GM12878 (cell line): ENCODE measurements at regions not wholly inside any gene's neighbourhood (a gene's known extent, or its start where the extent isn't known, plus 50 kb on each side); places are given as distances from the start of the nearest gene placed in this dataset.

Experiments used
- ATF2 ChIP-seq: IDR thresholded peaks from 2 replicates; pipeline ENCODE4 v1.6.1; 2012; ENCODE audit warnings: low read length, inconsistent platforms
- CBX5 ChIP-seq: sonication (generic); IDR thresholded peaks from 2 replicates; pipeline ENCODE4 v1.6.1; 2016; ENCODE audit warnings: low read depth, moderate library complexity, mild to moderate bottlenecking, inconsistent platforms
- E2F4 ChIP-seq: IDR thresholded peaks from 2 replicates; pipeline ENCODE4 v1.6.1; 2012; ENCODE audit warnings: low read depth, low read length, improper control_type of control experiment
- E4F1 ChIP-seq: fragments of 450-650 bp; IDR thresholded peaks from 2 replicates; pipeline ENCODE4 v1.6.1; 2018; ENCODE audit warnings: borderline replicate concordance, mild to moderate bottlenecking; ENCODE audit not compliant: partially characterized antibody
- EED ChIP-seq: sonication (generic); IDR thresholded peaks from 2 replicates; pipeline ENCODE4 v1.6.1; 2016; ENCODE audit warnings: antibody characterized with exemption, low read depth
- HDGF ChIP-seq: fragments of 450-650 bp; IDR thresholded peaks from 2 replicates; pipeline ENCODE4 v1.6.1; 2016; ENCODE audit warnings: antibody characterized with exemption
- IKZF2 ChIP-seq, 2 experiments: fragments of 450-650 bp; IDR thresholded peaks; 2 replicates each; pipeline ENCODE4 v1.6.1; 2017; ENCODE audit warnings: mild to moderate bottlenecking in 2 of 2, moderate library complexity in 2 of 2
- IRF4 ChIP-seq: IDR thresholded peaks from 2 replicates; pipeline ENCODE4 v1.6.1; 2011; ENCODE audit warnings: low read depth, low read length
- MXI1 ChIP-seq: fragments of 150-350 bp; IDR thresholded peaks from 2 replicates; pipeline ENCODE4 v1.6.1; 2011; ENCODE audit warnings: low read depth, mild to moderate bottlenecking, inconsistent platforms, low read length, improper control_type of control experiment
- PML ChIP-seq: IDR thresholded peaks from 2 replicates; pipeline ENCODE4 v1.6.1; 2012; ENCODE audit warnings: low read length, inconsistent platforms
- POLR2A ChIP-seq: IDR thresholded peaks from 2 replicates; pipeline ENCODE4 v1.6.1; 2011; ENCODE audit warnings: low read depth, mild to moderate bottlenecking, low read length
- RELB ChIP-seq: fragments of 450-650 bp; IDR thresholded peaks from 2 replicates; pipeline ENCODE4 v1.6.1; 2017; ENCODE audit warnings: low read depth, mild to moderate bottlenecking, moderate library complexity
- SMAD1 ChIP-seq: fragments of 450-650 bp; IDR thresholded peaks from 2 replicates; pipeline ENCODE4 v1.6.1; 2018; ENCODE audit warnings: mild to moderate bottlenecking, low read depth; ENCODE audit not compliant: partially characterized antibody
- SMAD5 ChIP-seq: IDR thresholded peaks from 2 replicates; pipeline ENCODE4 v1.6.1; 2016; ENCODE audit warnings: antibody characterized with exemption, low read depth
- SREBF1 ChIP-seq: IDR thresholded peaks from 2 replicates; pipeline ENCODE4 v1.6.1; 2012; ENCODE audit warnings: mild to moderate bottlenecking, low read length
- USF1 ChIP-seq: IDR thresholded peaks from 2 replicates; pipeline ENCODE4 v1.6.1; 2011; ENCODE audit warnings: borderline replicate concordance, low read depth, mild to moderate bottlenecking, moderate library complexity, mixed read lengths, low read length; ENCODE audit not compliant: insufficient read depth; ENCODE audit errors: extremely low read length
- ZNF622 ChIP-seq: fragments of 450-650 bp; IDR thresholded peaks from 2 replicates; pipeline ENCODE4 v1.6.1; 2017; ENCODE audit warnings: mild to moderate bottlenecking, inconsistent platforms
- ZNF687 ChIP-seq: fragments of 450-650 bp; IDR thresholded peaks from 2 replicates; pipeline ENCODE4 v1.6.1; 2017; ENCODE audit warnings: mild to moderate bottlenecking, moderate library complexity

- TF ChIP-seq E4F1 (no peak), USF1 (peak; percentile 86), IRF4 (peak; percentile 93), EED (peak; percentile 90; the same call in 1 of the 2 replicates), PML (peak; percentile 55; the same call in 1 of the 2 replicates), RELB (peak; percentile 96), ZNF687 (peak; percentile 97), IKZF2 (IDR thresholded peaks at IDR 0.05) (peak; percentile 99), SMAD1 (peak; percentile 40), SMAD5 (no peak), SREBF1 (no peak), HDGF (0 out of 2 replicates have a peak, but pooled peaks have one; percentile 16), E2F4 (no peak), POLR2A (no peak), ZNF622 (no peak), ATF2 (peak; percentile 84), CBX5 (peak; percentile 74; the same call in 1 of the 2 replicates), MXI1 (0 out of 2 replicates have a peak, but pooled peaks have one; percentile 24)
These were observed 92.9 kb upstream of the EGLN3 start (continued) for GRCh38 chr14:34043627-34044372.
